ENCODE measurements at regions not wholly inside any gene's neighbourhood (a gene's known extent, or its start where the extent isn't known, plus 50 kb on each side); places are given as distances from the start of the nearest gene placed in this dataset.

- H3K36me3 ChIP-seq = no peaks in the 10 kb centered on the region
- peaks cover 0 to 18% (median 0%) of the 10 kb centered on the region in 8 donors for H3K9me3 ChIP-seq
- no peaks in the 10 kb centered on the region for H3K27me3 ChIP-seq (replicated peaks in 1 of 7)
- intact Hi-C loops (cut with DNase I; ENCODE audit: low total_unique reads) = no loop called here
- no peak overlapping the region for H3K4me3 ChIP-seq
- 74 to 82% (median 81%) methylated on average over 7 of the region's 7 CpGs for WGBS, 5 donors
- no peaks in the 10 kb centered on the region for H3K4me1 ChIP-seq
- H3K27ac ChIP-seq = no peak overlapping the region
- TF ChIP-seq POLR2AphosphoS5 (IDR thresholded peaks at IDR 0.05) (no peak), CTCF (IDR thresholded peaks at IDR 0.05 in 8 of 11, conservative IDR thresholded peaks at IDR 0.05 in 3 of 11) (no peak), POLR2A (IDR thresholded peaks at IDR 0.05) (no peak)
- DNase-seq = no peak
Observed at GRCh38 chr16:5891296-5891695, 793.7 kb upstream of the EEF2KMT start.

GRCh38 chr16:5885521-5885920 is 787.9 kb upstream of the EEF2KMT start:
- Histone ChIP-seq H3K4me1 (no peaks in the 10 kb centered on the region), H3K36me3 (no peaks in the 10 kb centered on the region), H3K27me3 (replicated peaks in 1 of 7) (no peaks in the 10 kb centered on the region), H3K9me3 (peaks cover 0 to 9% (median 0%) of the 10 kb centered on the region in 8 donors), H3K27ac (no peak overlapping the region), H3K4me3 (no peak overlapping the region)
- DNase-seq = no peak
- TF ChIP-seq POLR2AphosphoS5 (IDR thresholded peaks at IDR 0.05) = no peak
- TF ChIP-seq POLR2A (IDR thresholded peaks at IDR 0.05) = no peak
- no peak for TF ChIP-seq CTCF (IDR thresholded peaks at IDR 0.05 in 8 of 11, conservative IDR thresholded peaks at IDR 0.05 in 3 of 11)
- intact Hi-C loops (cut with DNase I; ENCODE audit: low total_unique reads) = no loop called here
- WGBS, 5 donors = 75 to 83% (median 79%) methylated on average over 6 of the region's 6 CpGs

GRCh38 chr16:5884996-5885395 is 787.4 kb upstream of the EEF2KMT start:
- no peak for TF ChIP-seq POLR2A (IDR thresholded peaks at IDR 0.05)
- no peak for TF ChIP-seq CTCF (IDR thresholded peaks at IDR 0.05 in 8 of 11, conservative IDR thresholded peaks at IDR 0.05 in 3 of 11)
- no peak for TF ChIP-seq POLR2AphosphoS5 (IDR thresholded peaks at IDR 0.05)
- intact Hi-C loops (cut with DNase I; ENCODE audit: low total_unique reads) = no loop called here

GRCh38 chr16:5884339-5884738 is 786.7 kb upstream of the EEF2KMT start:
- DNase-seq = no peak
- H3K27ac ChIP-seq = no peak overlapping the region
- no peaks in the 10 kb centered on the region for H3K27me3 ChIP-seq (replicated peaks in 1 of 7)
- H3K4me3 ChIP-seq = no peak overlapping the region
- H3K4me1 ChIP-seq = no peaks in the 10 kb centered on the region
- H3K9me3 ChIP-seq = no peaks in the 10 kb centered on the region
- H3K36me3 ChIP-seq = no peaks in the 10 kb centered on the region
- intact Hi-C loops (cut with DNase I; ENCODE audit: low total_unique reads) = no loop called here
- 76 to 85% (median 81%) methylated on average over 8 of the region's 8 CpGs for WGBS, 5 donors
- TF ChIP-seq POLR2A (IDR thresholded peaks at IDR 0.05) (no peak), POLR2AphosphoS5 (IDR thresholded peaks at IDR 0.05) (no peak), CTCF (IDR thresholded peaks at IDR 0.05 in 8 of 11, conservative IDR thresholded peaks at IDR 0.05 in 3 of 11) (no peak)

More at GRCh38 chr16:5884996-5885395, 787.4 kb upstream of the EEF2KMT start:
- Histone ChIP-seq H3K4me3 (no peak overlapping the region), H3K27me3 (replicated peaks in 1 of 7) (no peaks in the 10 kb centered on the region), H3K27ac (no peak overlapping the region), H3K4me1 (no peaks in the 10 kb centered on the region), H3K9me3 (peaks cover 0 to 6% (median 0%) of the 10 kb centered on the region in 8 donors), H3K36me3 (no peaks in the 10 kb centered on the region)
- DNase-seq = no peak
- WGBS, 5 donors = 59 to 72% (median 62%) methylated on average over 5 of the region's 5 CpGs
